Astrocyte (in vitro differentiated cells and primary cell): ENCODE measurements at regions not wholly inside any gene's neighbourhood (a gene's known extent, or its start where the extent isn't known, plus 50 kb on each side); places are given as distances from the start of the nearest gene placed in this dataset.
A peak's percentile ranks its signal among the peaks of the same experiment; 100 is the strongest.

ENCODE experiments used
- DNase-seq: peaks from one replicate; pipeline ENCODE4 v3.0.0-alpha.2; 2010; ENCODE audit warnings: low read depth
- FAIRE-seq: peaks from 2 replicates; lab custom pipeline; 2011; peaks lifted over from hg19 to GRCh38; lab: Jason Lieb, UNC
- H2AFZ ChIP-seq: 2 replicates; pipeline ENCODE4 v1.6.0; 2012; ENCODE audit warnings: low read depth, low read length, inconsistent platforms
- H3K27ac ChIP-seq: 2 replicates; pipeline ENCODE4 v1.5.1; 2011; ENCODE audit warnings: low read depth, low read length, inconsistent platforms
- H3K27me3 ChIP-seq: 2 replicates; pipeline ENCODE4 v1.6.0; 2011; ENCODE audit warnings: low read length, inconsistent platforms; ENCODE audit not compliant: insufficient read depth
- H3K36me3 ChIP-seq: 2 replicates; pipeline ENCODE4 v1.5.1; 2011; ENCODE audit warnings: low read length, inconsistent platforms; ENCODE audit not compliant: insufficient read depth
- H3K4me1 ChIP-seq: 2 replicates; pipeline ENCODE4 v1.5.1; 2011; ENCODE audit warnings: low read length, inconsistent platforms; ENCODE audit not compliant: insufficient read depth
- H3K4me2 ChIP-seq: 2 replicates; pipeline ENCODE4 v1.6.0; 2012; ENCODE audit warnings: low read length, inconsistent platforms
- H3K4me3 ChIP-seq: 2 replicates; pipeline ENCODE4 v1.5.1; 2011; ENCODE audit warnings: low read depth, mild to moderate bottlenecking, low read length, inconsistent platforms; ENCODE audit not compliant: insufficient read depth
- H3K79me2 ChIP-seq: 2 replicates; pipeline ENCODE4 v1.6.0; 2012; ENCODE audit warnings: mild to moderate bottlenecking, low read length, inconsistent platforms; ENCODE audit not compliant: insufficient read depth
- H3K9ac ChIP-seq: 2 replicates; pipeline ENCODE4 v1.6.0; 2012; ENCODE audit warnings: mild to moderate bottlenecking, low read length, inconsistent platforms
- H3K9me3 ChIP-seq: 2 replicates; pipeline ENCODE4 v1.5.1; 2012; ENCODE audit warnings: low read depth, mild to moderate bottlenecking, low read length, inconsistent platforms; ENCODE audit not compliant: insufficient read depth
- H4K20me1 ChIP-seq: 2 replicates; pipeline ENCODE4 v1.6.0; 2012; ENCODE audit warnings: low read length, inconsistent platforms; ENCODE audit not compliant: insufficient read depth
- H3K27ac Mint-ChIP-seq: one replicate; pipeline ENCODE4 v1.8.0; 2021; ENCODE audit warnings: mild to moderate bottlenecking, mixed read lengths; ENCODE audit not compliant: unreplicated experiment
- H3K27me3 Mint-ChIP-seq: one replicate; pipeline ENCODE4 v1.8.0; 2021; ENCODE audit warnings: low read depth, mixed read lengths; ENCODE audit not compliant: unreplicated experiment
- H3K36me3 Mint-ChIP-seq: one replicate; pipeline ENCODE4 v1.8.0; 2021; ENCODE audit warnings: low read depth, mixed read lengths; ENCODE audit not compliant: unreplicated experiment
- H3K4me1 Mint-ChIP-seq: one replicate; pipeline ENCODE4 v1.8.0; 2021; ENCODE audit warnings: low read depth, mixed read lengths; ENCODE audit not compliant: unreplicated experiment
- H3K4me3 Mint-ChIP-seq: one replicate; pipeline ENCODE4 v1.8.0; 2021; ENCODE audit warnings: mild to moderate bottlenecking, moderate library complexity, mixed read lengths; ENCODE audit not compliant: unreplicated experiment
- H3K9me3 Mint-ChIP-seq: one replicate; pipeline ENCODE4 v1.8.0; 2021; ENCODE audit warnings: mild to moderate bottlenecking, mixed read lengths; ENCODE audit not compliant: unreplicated experiment
- EZH2 ChIP-seq: IDR thresholded peaks from 2 replicates; pipeline ENCODE4 v1.6.1; 2012; ENCODE audit warnings: mild to moderate bottlenecking, low read length, inconsistent platforms; ENCODE audit not compliant: insufficient read depth
- TF ChIP-seq, protein P1 (sequence below): IDR thresholded peaks from 2 replicates; pipeline ENCODE4 v1.5.1; 2011; ENCODE audit warnings: low read depth, mild to moderate bottlenecking, inconsistent platforms, low read length, moderate library complexity; ENCODE audit not compliant: insufficient read depth

- no peaks in the 10 kb centered on the region for H4K20me1 ChIP-seq
- FAIRE-seq = no peak
- H3K27me3 ChIP-seq = no peaks in the 10 kb centered on the region
- no peaks in the 10 kb centered on the region for H3K36me3 Mint-ChIP-seq
- no peak overlapping the region for H3K9ac ChIP-seq
- no peaks in the 10 kb centered on the region for H3K9me3 Mint-ChIP-seq
- no peak for DNase-seq
- no peak overlapping the region for H3K4me2 ChIP-seq
- H3K4me1 Mint-ChIP-seq = no peaks in the 10 kb centered on the region
- no peak overlapping the region for H2AFZ ChIP-seq
- TF ChIP-seq, protein P1, sequence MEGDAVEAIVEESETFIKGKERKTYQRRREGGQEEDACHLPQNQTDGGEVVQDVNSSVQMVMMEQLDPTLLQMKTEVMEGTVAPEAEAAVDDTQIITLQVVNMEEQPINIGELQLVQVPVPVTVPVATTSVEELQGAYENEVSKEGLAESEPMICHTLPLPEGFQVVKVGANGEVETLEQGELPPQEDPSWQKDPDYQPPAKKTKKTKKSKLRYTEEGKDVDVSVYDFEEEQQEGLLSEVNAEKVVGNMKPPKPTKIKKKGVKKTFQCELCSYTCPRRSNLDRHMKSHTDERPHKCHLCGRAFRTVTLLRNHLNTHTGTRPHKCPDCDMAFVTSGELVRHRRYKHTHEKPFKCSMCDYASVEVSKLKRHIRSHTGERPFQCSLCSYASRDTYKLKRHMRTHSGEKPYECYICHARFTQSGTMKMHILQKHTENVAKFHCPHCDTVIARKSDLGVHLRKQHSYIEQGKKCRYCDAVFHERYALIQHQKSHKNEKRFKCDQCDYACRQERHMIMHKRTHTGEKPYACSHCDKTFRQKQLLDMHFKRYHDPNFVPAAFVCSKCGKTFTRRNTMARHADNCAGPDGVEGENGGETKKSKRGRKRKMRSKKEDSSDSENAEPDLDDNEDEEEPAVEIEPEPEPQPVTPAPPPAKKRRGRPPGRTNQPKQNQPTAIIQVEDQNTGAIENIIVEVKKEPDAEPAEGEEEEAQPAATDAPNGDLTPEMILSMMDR = no peak
- TF ChIP-seq EZH2 = no peak
- no peaks in the 10 kb centered on the region for H3K36me3 ChIP-seq
- H3K27me3 Mint-ChIP-seq = no peaks in the 10 kb centered on the region
- H3K4me3 ChIP-seq = no peak overlapping the region
- no peak overlapping the region for H3K4me3 Mint-ChIP-seq
- H3K27ac Mint-ChIP-seq = no peak overlapping the region
- H3K27ac ChIP-seq = no peak overlapping the region
- H3K4me1 ChIP-seq = no peaks in the 10 kb centered on the region
- no peaks in the 10 kb centered on the region for H3K9me3 ChIP-seq
- H3K79me2 ChIP-seq = no peaks in the 10 kb centered on the region
These were observed 1260.9 kb downstream of the C4orf33 start for GRCh38 chr4:130356873-130357272.

GRCh38 chr4:130359542-130359941 is 1263.6 kb downstream of the C4orf33 start:
- H3K4me1 ChIP-seq = no peaks in the 10 kb centered on the region
- H3K4me3 ChIP-seq = no peak overlapping the region
- Mint-ChIP-seq H3K4me1 (no peaks in the 10 kb centered on the region), H3K9me3 (no peaks in the 10 kb centered on the region), H3K36me3 (no peaks in the 10 kb centered on the region), H3K27me3 (no peaks in the 10 kb centered on the region), H3K4me3 (no peak overlapping the region), H3K27ac (no peak overlapping the region)
- DNase-seq (peak; percentile 2), FAIRE-seq (no peak)
- H3K36me3 ChIP-seq = no peaks in the 10 kb centered on the region
- no peak overlapping the region for H3K27ac ChIP-seq
- H3K4me2 ChIP-seq = no peak overlapping the region
- H2AFZ ChIP-seq = no peak overlapping the region
- H3K9me3 ChIP-seq = no peaks in the 10 kb centered on the region
- no peaks in the 10 kb centered on the region for H4K20me1 ChIP-seq
- no peak for TF ChIP-seq EZH2
- TF ChIP-seq, protein P1 = peak; percentile 41
- H3K9ac ChIP-seq = no peak overlapping the region
- H3K79me2 ChIP-seq = no peaks in the 10 kb centered on the region
- no peaks in the 10 kb centered on the region for H3K27me3 ChIP-seq

DNA sequence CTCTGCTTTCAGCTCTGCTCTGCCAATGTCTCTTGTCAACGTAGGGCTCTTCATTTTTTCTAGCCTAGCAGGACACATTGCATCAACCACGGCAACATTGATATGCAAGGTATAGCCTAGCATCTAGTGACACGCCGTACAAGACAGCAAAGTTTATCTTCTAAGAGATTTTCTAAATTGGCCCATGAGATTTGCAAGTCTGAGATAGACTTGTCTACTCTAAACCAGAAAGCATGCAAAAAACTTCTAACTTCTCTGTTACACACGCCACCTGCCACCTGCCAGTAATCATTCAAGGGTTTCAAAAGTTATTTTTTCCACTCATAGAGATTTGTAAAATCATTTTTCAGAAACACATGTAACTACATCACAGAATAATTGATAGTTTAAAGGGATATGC is 1265.7 kb downstream of the C4orf33 start:
- DNase-seq = no peak
- Mint-ChIP-seq H3K27me3 (no peaks in the 10 kb centered on the region), H3K27ac (no peak overlapping the region), H3K4me3 (no peak overlapping the region), H3K4me1 (no peaks in the 10 kb centered on the region), H3K9me3 (no peaks in the 10 kb centered on the region), H3K36me3 (no peaks in the 10 kb centered on the region)
- H3K4me3 ChIP-seq = no peak overlapping the region
- H3K9ac ChIP-seq = no peak overlapping the region
- no peaks in the 10 kb centered on the region for H3K9me3 ChIP-seq
- H3K27me3 ChIP-seq = no peaks in the 10 kb centered on the region
- no peak overlapping the region for H3K4me2 ChIP-seq
- no peaks in the 10 kb centered on the region for H3K79me2 ChIP-seq
- no peaks in the 10 kb centered on the region for H4K20me1 ChIP-seq
- TF ChIP-seq EZH2 = no peak
- TF ChIP-seq, protein P1 = no peak
- no peak overlapping the region for H3K27ac ChIP-seq
- no peaks in the 10 kb centered on the region for H3K4me1 ChIP-seq
- no peaks in the 10 kb centered on the region for H3K36me3 ChIP-seq
- FAIRE-seq = no peak
- no peak overlapping the region for H2AFZ ChIP-seq
